ENCODE measurements at regions not wholly inside any gene's neighbourhood (a gene's known extent, or its start where the extent isn't known, plus 50 kb on each side); places are given as distances from the start of the nearest gene placed in this dataset.

DNA sequence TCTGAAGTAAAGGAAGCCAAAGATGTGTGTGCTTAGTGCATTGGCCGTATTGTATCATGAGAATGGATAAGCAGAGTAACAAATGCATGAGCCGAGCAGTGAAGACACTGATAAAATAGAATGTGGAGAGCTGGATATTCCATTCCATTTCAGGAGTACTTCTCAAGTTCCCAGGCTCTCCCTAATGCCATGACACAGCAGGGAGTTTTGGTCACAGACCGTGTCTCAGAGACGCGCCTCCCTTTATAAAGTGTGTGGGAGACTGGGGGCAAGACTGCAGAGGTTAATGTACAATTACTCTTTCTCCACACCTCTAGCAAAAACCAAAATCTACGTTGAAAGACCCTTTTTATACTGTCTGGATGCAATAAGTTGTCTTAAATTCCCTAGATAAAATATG lies 575.6 kb downstream of the EFNB2 start (continued):
- TF ChIP-seq FOSL1 (IDR thresholded peaks at IDR 0.05; ENCODE audit: insufficient read depth, low read depth, low read length), result no peak
- TF ChIP-seq, protein P1, sequence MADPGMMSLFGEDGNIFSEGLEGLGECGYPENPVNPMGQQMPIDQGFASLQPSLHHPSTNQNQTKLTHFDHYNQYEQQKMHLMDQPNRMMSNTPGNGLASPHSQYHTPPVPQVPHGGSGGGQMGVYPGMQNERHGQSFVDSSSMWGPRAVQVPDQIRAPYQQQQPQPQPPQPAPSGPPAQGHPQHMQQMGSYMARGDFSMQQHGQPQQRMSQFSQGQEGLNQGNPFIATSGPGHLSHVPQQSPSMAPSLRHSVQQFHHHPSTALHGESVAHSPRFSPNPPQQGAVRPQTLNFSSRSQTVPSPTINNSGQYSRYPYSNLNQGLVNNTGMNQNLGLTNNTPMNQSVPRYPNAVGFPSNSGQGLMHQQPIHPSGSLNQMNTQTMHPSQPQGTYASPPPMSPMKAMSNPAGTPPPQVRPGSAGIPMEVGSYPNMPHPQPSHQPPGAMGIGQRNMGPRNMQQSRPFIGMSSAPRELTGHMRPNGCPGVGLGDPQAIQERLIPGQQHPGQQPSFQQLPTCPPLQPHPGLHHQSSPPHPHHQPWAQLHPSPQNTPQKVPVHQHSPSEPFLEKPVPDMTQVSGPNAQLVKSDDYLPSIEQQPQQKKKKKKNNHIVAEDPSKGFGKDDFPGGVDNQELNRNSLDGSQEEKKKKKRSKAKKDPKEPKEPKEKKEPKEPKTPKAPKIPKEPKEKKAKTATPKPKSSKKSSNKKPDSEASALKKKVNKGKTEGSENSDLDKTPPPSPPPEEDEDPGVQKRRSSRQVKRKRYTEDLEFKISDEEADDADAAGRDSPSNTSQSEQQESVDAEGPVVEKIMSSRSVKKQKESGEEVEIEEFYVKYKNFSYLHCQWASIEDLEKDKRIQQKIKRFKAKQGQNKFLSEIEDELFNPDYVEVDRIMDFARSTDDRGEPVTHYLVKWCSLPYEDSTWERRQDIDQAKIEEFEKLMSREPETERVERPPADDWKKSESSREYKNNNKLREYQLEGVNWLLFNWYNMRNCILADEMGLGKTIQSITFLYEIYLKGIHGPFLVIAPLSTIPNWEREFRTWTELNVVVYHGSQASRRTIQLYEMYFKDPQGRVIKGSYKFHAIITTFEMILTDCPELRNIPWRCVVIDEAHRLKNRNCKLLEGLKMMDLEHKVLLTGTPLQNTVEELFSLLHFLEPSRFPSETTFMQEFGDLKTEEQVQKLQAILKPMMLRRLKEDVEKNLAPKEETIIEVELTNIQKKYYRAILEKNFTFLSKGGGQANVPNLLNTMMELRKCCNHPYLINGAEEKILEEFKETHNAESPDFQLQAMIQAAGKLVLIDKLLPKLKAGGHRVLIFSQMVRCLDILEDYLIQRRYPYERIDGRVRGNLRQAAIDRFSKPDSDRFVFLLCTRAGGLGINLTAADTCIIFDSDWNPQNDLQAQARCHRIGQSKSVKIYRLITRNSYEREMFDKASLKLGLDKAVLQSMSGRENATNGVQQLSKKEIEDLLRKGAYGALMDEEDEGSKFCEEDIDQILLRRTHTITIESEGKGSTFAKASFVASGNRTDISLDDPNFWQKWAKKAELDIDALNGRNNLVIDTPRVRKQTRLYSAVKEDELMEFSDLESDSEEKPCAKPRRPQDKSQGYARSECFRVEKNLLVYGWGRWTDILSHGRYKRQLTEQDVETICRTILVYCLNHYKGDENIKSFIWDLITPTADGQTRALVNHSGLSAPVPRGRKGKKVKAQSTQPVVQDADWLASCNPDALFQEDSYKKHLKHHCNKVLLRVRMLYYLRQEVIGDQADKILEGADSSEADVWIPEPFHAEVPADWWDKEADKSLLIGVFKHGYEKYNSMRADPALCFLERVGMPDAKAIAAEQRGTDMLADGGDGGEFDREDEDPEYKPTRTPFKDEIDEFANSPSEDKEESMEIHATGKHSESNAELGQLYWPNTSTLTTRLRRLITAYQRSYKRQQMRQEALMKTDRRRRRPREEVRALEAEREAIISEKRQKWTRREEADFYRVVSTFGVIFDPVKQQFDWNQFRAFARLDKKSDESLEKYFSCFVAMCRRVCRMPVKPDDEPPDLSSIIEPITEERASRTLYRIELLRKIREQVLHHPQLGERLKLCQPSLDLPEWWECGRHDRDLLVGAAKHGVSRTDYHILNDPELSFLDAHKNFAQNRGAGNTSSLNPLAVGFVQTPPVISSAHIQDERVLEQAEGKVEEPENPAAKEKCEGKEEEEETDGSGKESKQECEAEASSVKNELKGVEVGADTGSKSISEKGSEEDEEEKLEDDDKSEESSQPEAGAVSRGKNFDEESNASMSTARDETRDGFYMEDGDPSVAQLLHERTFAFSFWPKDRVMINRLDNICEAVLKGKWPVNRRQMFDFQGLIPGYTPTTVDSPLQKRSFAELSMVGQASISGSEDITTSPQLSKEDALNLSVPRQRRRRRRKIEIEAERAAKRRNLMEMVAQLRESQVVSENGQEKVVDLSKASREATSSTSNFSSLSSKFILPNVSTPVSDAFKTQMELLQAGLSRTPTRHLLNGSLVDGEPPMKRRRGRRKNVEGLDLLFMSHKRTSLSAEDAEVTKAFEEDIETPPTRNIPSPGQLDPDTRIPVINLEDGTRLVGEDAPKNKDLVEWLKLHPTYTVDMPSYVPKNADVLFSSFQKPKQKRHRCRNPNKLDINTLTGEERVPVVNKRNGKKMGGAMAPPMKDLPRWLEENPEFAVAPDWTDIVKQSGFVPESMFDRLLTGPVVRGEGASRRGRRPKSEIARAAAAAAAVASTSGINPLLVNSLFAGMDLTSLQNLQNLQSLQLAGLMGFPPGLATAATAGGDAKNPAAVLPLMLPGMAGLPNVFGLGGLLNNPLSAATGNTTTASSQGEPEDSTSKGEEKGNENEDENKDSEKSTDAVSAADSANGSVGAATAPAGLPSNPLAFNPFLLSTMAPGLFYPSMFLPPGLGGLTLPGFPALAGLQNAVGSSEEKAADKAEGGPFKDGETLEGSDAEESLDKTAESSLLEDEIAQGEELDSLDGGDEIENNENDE (IDR thresholded peaks at IDR 0.05; ENCODE audit: insufficient replicate concordance, low read length), result no peak
